CD8-positive, alpha-beta memory T cell (primary cell): ENCODE measurements at regions not wholly inside any gene's neighbourhood (a gene's known extent, or its start where the extent isn't known, plus 50 kb on each side); places are given as distances from the start of the nearest gene placed in this dataset.

Experiments
- CTCF ChIA-PET: fragments of 350-600 bp; sonication (Branson Sonifier 250); formaldehyde crosslinking; loops from one replicate; lab custom pipeline; 2021; ENCODE audit warnings: antibody characterized with exemption; lab: Charles Lee
- POLR2A ChIA-PET: fragments of 350-600 bp; sonication (Branson Sonifier 250); formaldehyde crosslinking; loops from one replicate; lab custom pipeline; 2021; ENCODE audit warnings: antibody characterized with exemption; lab: Charles Lee
- DNase-seq, 5 donors: peaks; one replicate each; pipeline versions ENCODE4 v3.0.0 to v3.0.0-alpha.2; 2020 to 2022; ENCODE audit warnings: mixed read lengths in 1 of 5
- H3K27ac ChIP-seq: one replicate; pipeline ENCODE4 v1.7.0; 2013; ENCODE audit warnings: low read depth, mild to moderate bottlenecking, low read length, moderate library complexity
- H3K27me3 ChIP-seq: 2 replicates; pipeline ENCODE4 v1.7.0; 2013; ENCODE audit warnings: low read length, mild to moderate bottlenecking; ENCODE audit not compliant: insufficient read depth, poor library complexity, severe bottlenecking
- H3K36me3 ChIP-seq: 2 replicates; pipeline ENCODE4 v1.7.0; 2013; ENCODE audit warnings: mild to moderate bottlenecking, low read length, moderate library complexity; ENCODE audit not compliant: insufficient read depth
- H3K4me1 ChIP-seq: 2 replicates; pipeline ENCODE4 v1.7.0; 2013; ENCODE audit warnings: mild to moderate bottlenecking, low read length, moderate library complexity; ENCODE audit not compliant: insufficient read depth
- H3K4me3 ChIP-seq: 2 replicates; pipeline ENCODE4 v1.7.0; 2013; ENCODE audit warnings: mild to moderate bottlenecking, low read length
- H3K9me3 ChIP-seq: 2 replicates; pipeline ENCODE4 v1.7.0; 2013; ENCODE audit warnings: mild to moderate bottlenecking, low read length
- H3K27ac Mint-ChIP-seq, 8 donors: one replicate each; pipeline ENCODE4 v1.8.0; 2020 to 2021; ENCODE audit warnings: mixed read lengths in 8 of 8, mild to moderate bottlenecking in 6 of 8, inconsistent platforms in 3 of 8, moderate library complexity in 3 of 8
- H3K27me3 Mint-ChIP-seq, 2 donors: one replicate each; pipeline ENCODE4 v1.8.0; 2020 to 2021; ENCODE audit warnings: mixed read lengths in 2 of 2, mild to moderate bottlenecking in 1 of 2, moderate library complexity in 1 of 2
- H3K36me3 Mint-ChIP-seq, 3 donors: one replicate each; pipeline ENCODE4 v1.8.0; 2020 to 2021; ENCODE audit warnings: mixed read lengths in 3 of 3, inconsistent platforms in 1 of 3, mild to moderate bottlenecking in 1 of 3
- H3K4me1 Mint-ChIP-seq, 3 donors: one replicate each; pipeline ENCODE4 v1.8.0; 2020 to 2021; ENCODE audit warnings: mixed read lengths in 3 of 3, inconsistent platforms in 1 of 3, mild to moderate bottlenecking in 1 of 3
- H3K4me3 Mint-ChIP-seq, 7 donors: one replicate each; pipeline ENCODE4 v1.8.0; 2020 to 2021; ENCODE audit warnings: mixed read lengths in 7 of 7, mild to moderate bottlenecking in 6 of 7, moderate library complexity in 4 of 7, inconsistent platforms in 2 of 7
- H3K9me3 Mint-ChIP-seq, 5 donors: one replicate each; pipeline ENCODE4 v1.8.0; 2020 to 2022; ENCODE audit warnings: mixed read lengths in 5 of 5, mild to moderate bottlenecking in 3 of 5, moderate library complexity in 2 of 5, inconsistent platforms in 1 of 5

DNA sequence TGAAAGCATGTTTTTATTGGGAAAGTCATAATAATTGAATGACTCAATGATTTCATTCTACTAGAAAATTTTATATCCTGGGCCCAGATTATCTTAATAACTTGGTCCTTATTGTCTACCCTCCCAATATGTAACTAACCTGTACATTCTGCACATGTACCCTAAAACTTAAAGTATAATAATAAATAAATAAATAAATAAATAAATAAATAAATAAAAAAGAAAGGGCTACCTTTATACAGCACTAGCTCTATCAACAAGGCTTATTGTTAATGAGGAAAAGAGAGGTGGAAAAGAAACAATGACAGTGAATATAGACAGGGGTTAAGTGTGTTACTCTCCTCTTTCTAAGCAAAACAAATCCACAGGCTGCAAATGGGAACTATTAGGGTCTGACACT, 83.6 kb downstream of the GRIN2B start:
- H3K4me3 ChIP-seq = no peak overlapping the region
- H3K27me3 Mint-ChIP-seq = no peaks in the 10 kb centered on the region
- no peaks in the 10 kb centered on the region for H3K4me1 ChIP-seq
- peaks cover 0 to 4% (median 0%) of the 10 kb centered on the region in 5 donors for H3K9me3 Mint-ChIP-seq
- no peaks in the 10 kb centered on the region for H3K9me3 ChIP-seq
- no peaks in the 10 kb centered on the region for H3K36me3 ChIP-seq
- H3K27me3 ChIP-seq = no peaks in the 10 kb centered on the region
- no peaks in the 10 kb centered on the region for H3K36me3 Mint-ChIP-seq
- ChIA-PET CTCF (no interaction called here), POLR2A (no interaction called here)
- no peaks in the 10 kb centered on the region for H3K4me1 Mint-ChIP-seq
- H3K27ac ChIP-seq = no peak overlapping the region
- H3K4me3 Mint-ChIP-seq = no peak overlapping the region
- no peak for DNase-seq
- no peak overlapping the region for H3K27ac Mint-ChIP-seq

DNA sequence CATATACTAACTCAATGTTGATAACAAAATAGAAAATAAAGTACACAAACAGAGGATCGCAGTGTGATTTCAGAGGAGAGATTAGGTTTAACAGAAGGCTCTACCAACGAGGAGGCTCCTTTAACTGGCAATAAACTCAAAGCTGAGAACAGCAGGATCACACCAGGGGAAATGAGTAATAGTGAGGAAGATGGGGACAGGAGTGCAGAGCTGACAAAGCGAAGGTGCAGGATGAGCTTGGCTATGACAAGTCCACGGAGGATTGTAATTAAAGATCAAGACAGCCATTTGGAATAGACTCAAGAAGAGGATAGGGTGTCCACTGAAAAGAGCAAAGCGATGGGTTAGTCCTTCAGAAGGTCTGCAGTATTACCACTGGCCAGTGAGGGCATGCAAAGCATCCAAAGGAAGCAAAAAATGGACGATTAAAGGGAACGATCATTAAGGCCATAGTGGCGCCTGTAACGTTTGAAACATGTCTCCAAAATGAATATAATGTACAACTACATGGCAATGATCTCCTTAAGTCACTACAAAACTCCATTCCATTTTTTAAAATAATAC, 85.3 kb downstream of the GRIN2B start:
- H3K27ac Mint-ChIP-seq = no peak overlapping the region
- Histone ChIP-seq H3K4me1 (no peaks in the 10 kb centered on the region), H3K4me3 (no peak overlapping the region), H3K27me3 (no peaks in the 10 kb centered on the region), H3K36me3 (no peaks in the 10 kb centered on the region), H3K9me3 (no peaks in the 10 kb centered on the region), H3K27ac (no peak overlapping the region)
- H3K4me1 Mint-ChIP-seq = no peaks in the 10 kb centered on the region
- no peak for DNase-seq
- H3K36me3 Mint-ChIP-seq = no peaks in the 10 kb centered on the region
- H3K27me3 Mint-ChIP-seq = peaks cover 0 to under 1% of the 10 kb centered on the region in 2 donors
- peaks cover 0 to 2% (median 0%) of the 10 kb centered on the region in 5 donors for H3K9me3 Mint-ChIP-seq
- H3K4me3 Mint-ChIP-seq = no peak overlapping the region
- ChIA-PET POLR2A (no interaction called here), CTCF (no interaction called here)

DNA sequence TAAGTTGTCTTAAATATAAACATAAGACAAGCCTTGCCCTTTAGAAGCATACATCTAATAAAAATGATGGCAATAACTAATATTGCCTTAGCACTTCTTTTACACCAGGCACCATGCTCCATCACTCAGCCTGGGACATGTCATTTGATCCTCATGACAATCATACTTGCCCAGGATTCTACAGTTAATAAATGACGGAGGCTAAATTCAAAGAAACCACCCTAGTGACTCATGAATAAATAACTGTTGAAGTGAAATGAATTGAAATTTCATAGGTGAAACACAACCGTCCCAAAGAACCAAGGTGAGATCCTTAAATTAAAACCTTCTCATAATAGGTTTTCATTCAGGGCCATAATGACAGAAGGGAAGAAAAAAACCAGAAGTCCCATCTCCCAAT, 89.5 kb downstream of the GRIN2B start:
- H3K4me3 Mint-ChIP-seq = no peak overlapping the region
- H3K36me3 ChIP-seq = no peaks in the 10 kb centered on the region
- H3K27ac Mint-ChIP-seq = no peak overlapping the region
- H3K36me3 Mint-ChIP-seq = no peaks in the 10 kb centered on the region
- H3K4me1 ChIP-seq = no peaks in the 10 kb centered on the region
- ChIA-PET CTCF (no interaction called here), POLR2A (no interaction called here)
- no peak overlapping the region for H3K27ac ChIP-seq
- peaks cover 2 to 4% of the 10 kb centered on the region in 2 donors for H3K27me3 Mint-ChIP-seq
- DNase-seq = no peak
- no peak overlapping the region for H3K4me3 ChIP-seq
- H3K9me3 ChIP-seq = no peaks in the 10 kb centered on the region
- H3K9me3 Mint-ChIP-seq = peaks cover 0 to 2% (median 0%) of the 10 kb centered on the region in 5 donors
- H3K27me3 ChIP-seq = no peaks in the 10 kb centered on the region
- no peaks in the 10 kb centered on the region for H3K4me1 Mint-ChIP-seq

DNA sequence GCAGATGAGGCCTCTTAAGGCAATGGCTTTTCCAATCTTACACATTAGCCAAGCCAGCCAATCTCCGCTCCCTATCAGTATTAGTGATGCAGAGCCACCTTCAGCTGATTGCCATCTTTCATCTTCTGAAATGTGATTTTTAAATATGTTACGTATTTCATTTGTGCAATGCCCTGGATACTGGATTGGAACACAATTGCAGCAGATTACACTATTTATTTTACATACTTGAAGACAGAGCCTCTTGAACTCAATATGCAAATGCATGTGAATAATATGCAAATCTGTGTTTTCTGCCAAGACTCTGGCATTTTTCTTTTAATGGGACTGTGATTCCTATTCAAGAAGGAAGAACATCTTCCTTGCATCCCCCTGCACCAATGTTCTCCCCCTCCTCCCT, 90.5 kb downstream of the GRIN2B start:
- POLR2A ChIA-PET = no interaction called here
- H3K9me3 Mint-ChIP-seq = peaks cover 0 to under 1% (median 0%) of the 10 kb centered on the region in 5 donors
- no peak overlapping the region for H3K27ac Mint-ChIP-seq
- no peak overlapping the region for H3K4me3 Mint-ChIP-seq
- H3K36me3 Mint-ChIP-seq = no peaks in the 10 kb centered on the region
- H3K4me1 Mint-ChIP-seq = no peaks in the 10 kb centered on the region
- no peak overlapping the region for H3K4me3 ChIP-seq
- no peaks in the 10 kb centered on the region for H3K36me3 ChIP-seq
- H3K27ac ChIP-seq = no peak overlapping the region
- DNase-seq = no peak
- peaks cover 2 to 4% of the 10 kb centered on the region in 2 donors for H3K27me3 Mint-ChIP-seq
- no peaks in the 10 kb centered on the region for H3K9me3 ChIP-seq
- CTCF ChIA-PET = no interaction called here
- H3K4me1 ChIP-seq = no peaks in the 10 kb centered on the region
- no peaks in the 10 kb centered on the region for H3K27me3 ChIP-seq

DNA sequence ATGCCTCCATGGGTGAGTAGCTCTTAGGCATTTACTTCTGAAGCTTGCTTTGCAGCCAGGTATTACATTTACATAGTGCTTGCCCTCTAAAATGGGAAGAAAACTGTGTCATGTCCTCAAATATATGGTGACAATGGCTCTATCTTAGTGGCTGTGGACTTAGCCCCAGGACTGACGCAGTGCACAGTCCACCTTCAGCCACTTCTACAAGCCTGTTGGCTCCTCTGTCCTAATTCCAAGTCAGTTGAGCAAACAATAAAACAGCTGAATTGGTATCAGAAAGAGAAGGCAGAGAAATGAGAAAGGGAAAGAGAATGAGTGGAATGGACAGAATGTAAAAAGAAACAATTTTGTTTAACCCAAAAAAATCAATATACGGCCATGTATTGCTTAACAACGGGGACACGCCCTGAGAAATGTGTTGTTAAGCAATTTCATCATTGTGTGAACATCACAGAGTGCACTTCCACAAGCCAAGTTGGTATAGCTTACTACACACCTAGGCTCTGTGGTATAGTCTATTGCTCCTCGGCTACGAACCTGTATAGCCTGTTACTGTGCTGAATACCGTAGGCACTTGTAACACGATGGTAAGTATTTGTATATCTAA, 93.5 kb downstream of the GRIN2B start:
- POLR2A ChIA-PET = no interaction called here
- CTCF ChIA-PET = no interaction called here
- Mint-ChIP-seq H3K27me3 (peaks cover 3 to 11% of the 10 kb centered on the region in 2 donors), H3K36me3 (no peaks in the 10 kb centered on the region), H3K4me1 (no peaks in the 10 kb centered on the region), H3K4me3 (no peak overlapping the region), H3K27ac (no peak overlapping the region), H3K9me3 (no peaks in the 10 kb centered on the region)
- Histone ChIP-seq H3K9me3 (no peaks in the 10 kb centered on the region), H3K36me3 (no peaks in the 10 kb centered on the region), H3K4me3 (no peak overlapping the region), H3K4me1 (no peaks in the 10 kb centered on the region), H3K27me3 (no peaks in the 10 kb centered on the region), H3K27ac (no peak overlapping the region)
- no peak for DNase-seq

DNA sequence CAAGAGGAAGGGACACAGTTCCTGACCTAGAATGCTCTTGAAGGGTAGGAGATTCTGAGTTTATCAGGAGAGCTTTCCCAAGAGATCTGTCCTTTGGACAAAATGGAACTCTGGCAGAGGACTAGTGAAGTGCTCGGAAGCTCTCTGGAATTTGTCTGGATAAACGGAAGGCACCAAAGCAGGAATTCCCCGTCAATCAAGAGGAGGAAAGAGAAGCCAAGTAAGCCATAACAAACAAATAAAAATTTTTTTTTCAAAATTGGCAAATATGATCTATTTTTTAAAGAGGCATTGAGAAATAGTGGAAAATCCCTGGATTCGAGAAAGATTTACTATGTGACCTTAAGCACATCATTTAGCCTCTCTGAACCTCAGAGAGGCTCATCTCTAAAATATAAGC, 99.2 kb downstream of the GRIN2B start:
- H3K4me1 Mint-ChIP-seq = no peaks in the 10 kb centered on the region
- POLR2A ChIA-PET = no interaction called here
- no peaks in the 10 kb centered on the region for H3K36me3 Mint-ChIP-seq

DNA sequence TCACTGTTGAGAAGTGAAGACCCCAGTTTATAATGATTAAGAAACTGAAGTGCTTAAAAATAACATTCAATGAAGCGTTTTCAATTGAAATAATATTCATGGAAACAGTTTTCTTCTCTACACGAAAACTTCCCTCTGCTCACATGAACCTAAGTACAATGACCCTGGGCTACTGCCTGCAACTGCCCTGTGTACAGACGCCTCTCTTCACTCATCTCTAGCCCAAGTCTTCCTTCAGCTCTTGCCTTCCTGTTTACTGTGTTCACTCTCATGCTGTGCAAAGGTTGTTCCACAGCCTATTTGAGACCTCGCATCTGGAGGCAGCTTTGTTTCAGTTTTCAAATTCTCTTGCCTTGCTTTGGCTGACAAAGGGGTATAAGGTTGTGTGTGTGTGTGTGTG, 100.8 kb downstream of the GRIN2B start:
- Histone ChIP-seq H3K27me3 (no peaks in the 10 kb centered on the region), H3K9me3 (no peaks in the 10 kb centered on the region), H3K27ac (no peak overlapping the region), H3K4me1 (no peaks in the 10 kb centered on the region), H3K36me3 (no peaks in the 10 kb centered on the region), H3K4me3 (no peak overlapping the region)
- Mint-ChIP-seq H3K27me3 (peaks cover 1 to 3% of the 10 kb centered on the region in 2 donors), H3K4me1 (no peaks in the 10 kb centered on the region), H3K36me3 (no peaks in the 10 kb centered on the region), H3K4me3 (no peak overlapping the region), H3K27ac (no peak overlapping the region), H3K9me3 (no peaks in the 10 kb centered on the region)
- CTCF ChIA-PET = no interaction called here
- DNase-seq = no peak
- POLR2A ChIA-PET = no interaction called here

More for the DNA sequence above, 99.2 kb downstream of the GRIN2B start:
- Mint-ChIP-seq H3K27ac (no peak overlapping the region), H3K4me3 (no peak overlapping the region), H3K9me3 (no peaks in the 10 kb centered on the region), H3K27me3 (peaks cover 1 to 7% of the 10 kb centered on the region in 2 donors)
- no peaks in the 10 kb centered on the region for H3K4me1 ChIP-seq
- no peaks in the 10 kb centered on the region for H3K36me3 ChIP-seq
- no peaks in the 10 kb centered on the region for H3K27me3 ChIP-seq
- H3K27ac ChIP-seq = no peak overlapping the region
- H3K9me3 ChIP-seq = no peaks in the 10 kb centered on the region
- DNase-seq = no peak
- CTCF ChIA-PET = no interaction called here
- H3K4me3 ChIP-seq = no peak overlapping the region

DNA sequence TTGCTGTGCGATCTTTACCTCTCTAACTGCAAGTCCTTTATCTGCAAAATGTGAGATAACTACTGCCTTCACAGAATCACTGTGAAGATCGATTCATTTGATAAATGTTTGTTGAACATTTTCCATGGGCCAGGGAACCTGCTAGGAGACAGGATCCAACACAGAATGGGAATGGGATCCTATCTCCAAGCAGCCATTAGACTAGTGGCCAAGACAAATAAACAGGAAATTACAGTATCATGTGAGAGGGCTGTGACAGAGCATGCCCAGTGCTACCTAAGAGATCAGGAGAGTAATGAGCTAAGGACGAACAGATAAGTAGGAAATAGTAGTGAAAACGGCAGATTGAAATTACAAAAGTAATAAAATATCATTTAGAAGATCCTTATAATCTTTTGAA, 105.7 kb downstream of the GRIN2B start:
- Mint-ChIP-seq H3K4me3 (no peak overlapping the region), H3K9me3 (no peaks in the 10 kb centered on the region), H3K36me3 (no peaks in the 10 kb centered on the region), H3K27ac (no peak overlapping the region), H3K27me3 (peaks cover 0 to under 1% of the 10 kb centered on the region in 2 donors), H3K4me1 (no peaks in the 10 kb centered on the region)
- H3K27ac ChIP-seq = no peak overlapping the region
- H3K36me3 ChIP-seq = no peaks in the 10 kb centered on the region
- no peak overlapping the region for H3K4me3 ChIP-seq
- ChIA-PET CTCF (no interaction called here), POLR2A (no interaction called here)
- H3K9me3 ChIP-seq = no peaks in the 10 kb centered on the region
- no peak for DNase-seq
- H3K4me1 ChIP-seq = no peaks in the 10 kb centered on the region
- no peaks in the 10 kb centered on the region for H3K27me3 ChIP-seq
